NCI-H774 (cell line): ENCODE measurements at regions not wholly inside any gene's neighbourhood (a gene's known extent, or its start where the extent isn't known, plus 50 kb on each side); places are given as distances from the start of the nearest gene placed in this dataset.

Experiments used
- DNase-seq: peaks from one replicate; lab custom pipeline; 2025; lab: John Stamatoyannopoulos, UW

GRCh38 chr4:64581422-64581821, 172.2 kb upstream of the TECRL start:
- no peak for DNase-seq

DNA sequence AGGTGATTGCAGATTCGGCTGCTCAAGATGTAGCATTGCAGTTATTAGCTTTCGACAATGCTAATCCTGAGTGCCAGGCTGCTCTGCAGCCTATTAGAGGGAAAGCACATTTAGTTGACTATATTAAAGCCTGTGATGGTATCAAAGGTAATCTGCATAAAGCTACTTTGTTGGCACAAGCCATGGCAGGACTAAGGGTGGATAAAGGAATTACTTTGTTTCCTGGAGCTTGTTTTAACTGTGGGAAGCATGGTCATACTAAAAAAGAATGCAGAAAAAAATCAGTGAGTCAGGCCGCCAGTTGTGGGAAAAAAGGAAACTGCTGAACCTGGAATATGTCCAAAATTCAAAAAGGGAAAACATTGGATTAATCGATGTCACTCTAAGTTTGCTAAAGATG, 154.9 kb upstream of the TECRL start:
- no peak for DNase-seq

DNA sequence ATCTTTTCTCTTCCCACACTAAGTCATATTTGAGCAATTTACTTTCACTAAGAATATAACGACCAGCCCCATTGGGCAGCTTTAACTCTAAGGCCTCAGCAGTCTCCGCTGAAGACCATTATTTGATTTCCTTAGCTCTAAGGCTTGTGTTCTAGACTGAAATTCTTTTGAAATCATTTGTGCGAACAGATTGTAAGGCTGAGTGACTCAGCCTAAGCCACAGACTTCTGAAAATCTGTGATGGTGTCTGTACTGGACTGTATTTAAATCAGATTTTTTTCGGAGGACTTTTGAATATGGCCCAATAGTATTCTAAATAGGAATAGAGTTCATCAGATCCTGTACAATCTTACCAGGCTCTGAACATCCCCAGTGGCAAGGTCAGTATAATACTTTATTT, 150.3 kb upstream of the TECRL start:
- DNase-seq, result no peak

DNA sequence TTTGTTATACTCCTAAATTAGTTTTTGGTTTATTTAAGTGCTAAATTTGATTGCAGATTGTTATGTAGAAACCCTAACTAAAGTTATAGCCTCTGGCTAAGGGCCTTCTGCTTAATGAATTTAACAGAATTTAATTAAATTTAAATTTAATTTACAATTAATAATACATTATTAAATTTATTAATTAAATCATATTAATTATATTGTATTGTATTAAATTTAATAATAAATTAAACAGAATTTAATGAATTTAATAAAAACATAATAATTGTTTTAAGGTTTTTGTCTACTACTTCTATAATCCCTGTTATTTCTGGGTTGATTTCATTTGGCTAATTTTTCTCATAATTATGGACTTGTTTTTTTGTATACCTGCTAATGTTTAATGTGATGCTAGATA, 141.9 kb upstream of the TECRL start:
- no peak for DNase-seq

GRCh38 chr4:64545593-64545992, 136.3 kb upstream of the TECRL start:
- no peak for DNase-seq

- peak; percentile 15 for DNase-seq
Observed at GRCh38 chr4:64539234-64539849, 130.1 kb upstream of the TECRL start.

DNA sequence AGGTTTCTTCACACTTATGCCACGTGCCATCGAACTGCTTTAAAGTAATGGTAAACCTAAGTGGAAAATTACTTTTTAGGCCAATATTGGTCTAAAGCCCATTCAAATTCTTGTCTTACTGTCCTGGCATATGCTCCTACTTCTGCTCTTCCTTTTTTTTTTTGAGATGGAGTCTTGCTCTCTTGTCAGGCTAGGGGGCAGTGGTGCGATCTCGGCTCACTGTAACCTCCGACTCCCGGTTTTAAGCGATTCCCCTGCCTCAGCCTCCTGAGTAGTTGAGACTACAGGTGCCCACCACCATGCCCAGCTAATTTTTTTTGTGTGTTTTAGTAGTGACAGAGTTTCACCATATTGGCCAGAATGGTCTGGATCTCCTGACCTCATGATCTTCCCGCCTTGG, 129.0 kb upstream of the TECRL start:
- no peak for DNase-seq

- DNase-seq, result no peak
Observed at GRCh38 chr4:64533637-64534036, 124.4 kb upstream of the TECRL start.

GRCh38 chr4:64533159-64533558, 123.9 kb upstream of the TECRL start:
- DNase-seq, result no peak

GRCh38 chr4:64520421-64520820, 111.2 kb upstream of the TECRL start:
- no peak for DNase-seq

DNA sequence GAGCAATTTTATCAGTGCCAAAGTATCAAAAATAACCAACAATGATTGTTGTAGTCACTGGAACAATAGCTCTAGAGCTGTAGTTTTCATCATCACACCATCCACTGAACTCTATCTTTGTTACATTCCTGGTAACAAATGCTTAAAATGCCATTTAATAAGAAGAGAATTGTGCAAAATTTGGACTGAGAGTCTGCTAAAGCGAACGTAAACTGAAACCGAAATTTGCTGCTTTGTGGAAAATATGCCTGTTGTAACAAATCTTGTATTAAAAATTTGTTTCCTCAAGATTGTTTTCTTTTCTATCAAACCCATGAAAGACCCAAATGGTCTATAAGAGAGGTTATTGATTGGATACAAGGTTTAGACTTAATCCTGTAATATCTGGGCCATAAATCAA, 109.3 kb upstream of the TECRL start:
- no peak for DNase-seq

GRCh38 chr4:64516176-64516575, 106.9 kb upstream of the TECRL start:
- DNase-seq, result no peak

DNA sequence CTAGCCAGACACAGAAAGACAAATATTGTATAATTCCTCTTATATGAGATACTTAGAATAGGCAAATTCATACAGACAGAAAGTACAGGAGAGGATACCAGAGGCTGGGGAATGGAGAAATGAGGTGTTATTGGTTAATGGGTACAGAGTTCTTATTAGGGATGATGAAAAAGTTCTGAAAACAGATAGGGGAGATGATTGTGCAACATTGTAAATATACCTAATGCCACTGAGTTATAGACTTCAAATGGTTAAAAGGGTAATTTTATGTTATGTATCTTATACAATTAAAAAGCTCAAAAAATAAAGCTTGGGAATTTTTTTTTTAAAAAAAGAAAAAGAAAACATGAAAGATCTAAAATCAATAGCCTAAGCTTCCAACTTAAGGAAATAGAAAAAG, 98.8 kb upstream of the TECRL start:
- DNase-seq, result no peak

- no peak for DNase-seq
Observed at GRCh38 chr4:64503945-64504675, 94.9 kb upstream of the TECRL start.

- DNase-seq, result no peak
Observed at GRCh38 chr4:64503416-64503815, 94.2 kb upstream of the TECRL start.

- no peak for DNase-seq
Observed at GRCh38 chr4:64497491-64497890, 88.2 kb upstream of the TECRL start.

GRCh38 chr4:64495946-64496345, 86.7 kb upstream of the TECRL start:
- no peak for DNase-seq

GRCh38 chr4:64489628-64490027, 80.4 kb upstream of the TECRL start:
- no peak for DNase-seq

GRCh38 chr4:64479338-64479737, 70.1 kb upstream of the TECRL start:
- no peak for DNase-seq

DNA sequence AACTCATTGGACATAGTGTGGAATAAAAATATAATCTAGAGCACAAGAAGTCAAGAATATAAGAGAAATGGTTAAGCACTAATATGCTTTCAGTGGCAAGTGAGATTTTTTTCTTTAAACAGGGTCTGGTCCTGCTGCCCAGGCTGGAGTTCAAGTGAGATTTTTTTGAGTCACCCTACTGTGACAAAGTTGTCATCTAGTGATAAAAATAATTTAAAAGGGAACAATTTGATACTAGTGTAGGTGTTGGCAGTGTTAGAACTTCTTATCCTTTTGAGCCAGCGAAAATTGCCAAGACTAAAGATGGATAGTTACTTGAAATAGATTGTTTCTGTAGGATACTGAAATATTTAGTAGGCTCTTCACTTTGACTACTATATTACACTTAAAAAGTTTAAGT, 67.9 kb upstream of the TECRL start:
- DNase-seq, result no peak

- no peak for DNase-seq
Observed at GRCh38 chr4:64465263-64465662, 56.0 kb upstream of the TECRL start.

- DNase-seq, result no peak
Observed at GRCh38 chr4:64464581-64464980, 55.3 kb upstream of the TECRL start.
